Head of caudate nucleus (tissue), 42 donors: ENCODE measurements at regions not wholly inside any gene's neighbourhood (a gene's known extent, or its start where the extent isn't known, plus 50 kb on each side); places are given as distances from the start of the nearest gene placed in this dataset.

Experiments
- DNase-seq, 42 donors: peaks; one replicate each; pipeline versions ENCODE4 v3.0.0 to v3.0.0-alpha.2; 2020 to 2021; ENCODE audit warnings: mixed read lengths in 7 of 42
- intact Hi-C: fragments of 100-400 bp; cut with DNase I; formaldehyde crosslinking; loops from one replicate; pipeline ENCODE4 v1.15.0; 2022

DNA sequence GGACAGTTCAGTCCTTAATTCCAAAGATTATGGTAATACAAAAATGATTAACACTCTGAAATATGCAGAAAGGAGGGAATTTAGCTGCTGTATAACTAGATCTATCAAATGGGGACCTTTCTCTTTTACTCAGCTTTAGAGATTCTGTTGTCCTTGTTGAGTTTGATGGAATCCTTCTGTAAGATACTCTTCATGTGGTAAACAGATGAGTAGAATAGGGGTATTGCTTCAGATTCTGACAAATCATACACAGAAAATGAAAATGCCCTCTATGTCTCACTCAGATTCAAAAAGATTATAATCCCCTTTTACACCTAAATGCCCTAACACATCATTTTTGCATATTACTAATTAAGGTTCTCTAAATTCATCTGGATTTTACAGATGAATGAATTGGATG lies 50.7 kb downstream of the ARHGAP35 start:
- no peak for DNase-seq
- intact Hi-C loops = no loop called here

DNA sequence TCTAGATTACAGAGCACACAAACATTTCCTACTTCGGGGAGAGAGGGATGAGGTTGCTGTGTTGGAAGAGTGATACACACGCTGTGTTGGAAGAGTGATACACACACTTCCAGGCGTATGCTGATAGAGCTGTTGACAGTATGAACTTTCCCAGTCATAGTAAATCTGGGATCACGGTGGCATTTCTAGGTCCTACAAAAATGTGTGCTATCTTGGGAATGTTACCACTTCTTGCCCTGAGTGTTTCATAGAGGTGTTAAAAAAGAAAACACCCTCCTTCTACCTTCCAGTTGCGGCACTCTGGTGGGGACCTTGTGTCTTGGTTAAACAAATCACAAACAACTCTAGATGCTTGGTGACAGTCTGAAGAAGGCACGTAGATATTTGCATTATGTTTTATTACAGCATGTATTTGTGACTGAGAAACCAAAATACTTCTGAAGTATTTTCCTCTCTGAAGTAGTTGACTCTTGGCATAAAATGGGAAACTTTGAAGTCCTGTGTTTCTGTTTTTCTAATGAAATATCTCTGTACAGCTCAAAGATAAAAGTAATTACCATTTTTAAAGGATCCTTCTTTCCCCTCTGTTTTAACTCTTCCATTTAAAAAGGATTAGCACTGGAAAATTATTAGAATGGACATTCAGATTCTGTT lies 52.5 kb downstream of the ARHGAP35 start:
- DNase-seq = no peak
- intact Hi-C loops = no loop called here

DNA sequence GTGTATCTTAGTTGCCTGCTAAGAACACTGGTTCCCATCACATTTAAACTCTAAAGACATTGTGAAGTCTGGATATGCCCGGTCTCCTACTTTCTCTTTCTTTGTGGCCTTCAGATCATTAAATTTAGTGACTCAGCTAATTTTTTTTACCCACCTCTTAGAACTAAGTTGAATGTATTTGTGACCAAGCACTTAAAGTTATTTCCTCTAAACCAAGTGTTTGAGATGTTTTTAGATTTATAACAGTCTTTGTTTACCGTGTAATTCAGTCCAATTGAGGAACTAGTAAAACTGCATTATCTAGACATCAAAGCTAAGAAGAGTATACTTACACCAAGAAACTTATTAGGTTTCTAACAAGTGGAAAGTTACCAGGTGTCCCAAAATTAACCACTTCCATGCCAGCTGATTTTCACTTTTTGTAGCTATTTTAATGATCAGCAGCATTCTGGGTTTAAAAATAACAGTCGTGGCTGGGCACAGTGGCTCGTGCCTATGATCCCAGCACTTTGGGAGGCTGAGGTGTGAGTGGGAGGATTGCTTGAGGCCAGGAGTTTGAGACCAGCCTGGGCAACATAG lies 53.1 kb downstream of the ARHGAP35 start:
- intact Hi-C loops = no loop called here

DNA sequence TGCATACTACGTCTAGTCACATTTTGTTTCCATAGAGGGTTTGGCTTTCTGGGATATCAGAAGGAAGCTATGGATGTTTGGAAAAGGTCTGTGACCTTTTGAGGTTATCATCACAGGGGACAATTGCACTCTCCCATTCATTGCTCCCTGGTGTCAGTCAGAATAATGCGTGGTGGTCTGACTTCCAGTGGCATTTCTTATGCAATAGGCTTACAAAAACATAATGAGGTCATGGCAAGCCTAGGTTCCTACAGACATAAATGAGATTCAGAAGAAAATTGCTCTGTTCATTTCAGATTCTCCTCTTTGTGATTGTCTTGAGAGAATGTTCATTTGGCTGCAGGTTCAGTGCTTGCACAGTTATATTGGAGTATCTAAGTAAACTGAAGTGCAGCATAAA lies 54.6 kb downstream of the ARHGAP35 start:
- DNase-seq = no peak
- intact Hi-C loops = no loop called here

More for the DNA sequence above, 53.1 kb downstream of the ARHGAP35 start:
- DNase-seq = no peak

DNA sequence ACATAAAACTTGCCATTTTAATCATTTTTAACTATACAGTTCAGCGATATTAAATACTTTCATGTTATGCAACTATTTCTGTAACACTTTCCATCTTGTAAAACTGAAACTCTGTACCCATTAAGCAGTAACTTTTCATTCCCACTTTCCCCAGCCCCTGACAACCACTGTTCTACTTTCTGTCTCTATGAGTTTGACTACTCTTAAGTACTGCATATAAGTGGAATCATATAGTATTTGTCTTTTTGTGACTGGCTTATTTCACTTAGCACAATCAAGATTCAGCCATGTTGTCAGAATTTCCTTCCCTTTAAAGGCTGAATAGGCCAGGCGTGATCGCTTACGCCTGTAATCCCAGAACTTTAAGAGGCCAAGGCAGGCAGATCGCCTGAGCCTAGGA lies 56.2 kb downstream of the ARHGAP35 start:
- intact Hi-C loops = no loop called here

DNA sequence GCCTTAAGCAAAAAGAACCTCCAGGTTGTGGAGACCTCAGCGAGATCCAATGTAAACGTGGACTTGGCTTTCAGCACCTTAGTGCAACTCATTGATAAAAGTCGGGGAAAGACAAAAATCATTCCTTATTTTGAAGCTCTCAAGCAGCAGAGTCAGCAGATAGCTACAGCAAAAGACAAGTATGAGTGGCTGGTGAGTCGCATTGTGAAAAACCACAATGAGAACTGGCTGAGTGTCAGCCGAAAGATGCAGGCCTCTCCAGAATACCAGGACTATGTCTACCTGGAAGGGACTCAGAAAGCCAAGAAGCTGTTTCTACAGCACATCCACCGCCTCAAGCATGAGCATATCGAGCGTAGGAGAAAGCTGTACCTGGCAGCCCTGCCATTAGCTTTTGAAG lies 58.5 kb downstream of the ARHGAP35 start:
- intact Hi-C loops = no loop called here
- DNase-seq = peak in 3 of 42 donors; percentile 3 to 26 (median 17)

More for the DNA sequence above, 56.2 kb downstream of the ARHGAP35 start:
- no peak for DNase-seq

DNA sequence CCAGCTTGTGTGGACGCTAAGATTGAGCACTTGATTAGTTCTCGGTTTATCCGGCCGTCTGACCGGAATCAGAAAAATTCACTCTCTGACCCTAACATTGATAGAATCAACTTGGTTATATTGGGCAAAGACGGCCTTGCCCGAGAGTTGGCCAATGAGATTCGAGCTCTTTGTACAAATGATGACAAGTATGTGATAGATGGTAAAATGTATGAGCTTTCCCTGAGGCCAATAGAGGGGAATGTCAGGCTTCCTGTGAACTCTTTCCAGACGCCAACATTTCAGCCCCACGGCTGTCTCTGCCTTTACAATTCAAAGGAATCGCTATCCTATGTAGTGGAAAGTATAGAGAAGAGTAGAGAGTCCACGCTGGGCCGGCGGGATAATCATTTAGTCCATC lies 59.6 kb downstream of the ARHGAP35 start:
- intact Hi-C loops = loop anchor here (5.0 to 10.0 kb wide), 2 partner anchors 58 to 74 kb away; partner anchors contain the start of gene ARHGAP35
- peak in 3 of 42 donors; percentile 5 to 27 (median 24) for DNase-seq

DNA sequence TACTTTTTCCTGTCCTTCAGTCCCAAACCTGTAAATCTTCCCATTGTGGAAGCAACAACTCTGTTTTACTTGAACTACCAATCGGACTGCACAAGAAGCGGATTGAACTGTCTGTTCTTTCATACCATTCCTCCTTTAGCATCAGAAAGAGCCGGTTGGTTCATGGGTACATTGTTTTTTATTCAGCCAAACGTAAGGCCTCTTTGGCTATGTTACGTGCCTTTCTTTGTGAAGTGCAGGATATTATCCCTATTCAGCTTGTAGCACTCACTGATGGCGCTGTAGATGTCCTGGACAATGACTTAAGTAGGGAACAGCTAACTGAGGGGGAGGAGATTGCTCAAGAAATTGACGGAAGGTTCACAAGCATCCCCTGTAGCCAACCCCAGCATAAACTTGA lies 60.3 kb downstream of the ARHGAP35 start:
- intact Hi-C loops = loop anchor here (5.0 to 10.0 kb wide), 2 partner anchors 59 to 74 kb away; partner anchors contain the start of gene ARHGAP35
- peak in 1 of 42 donors; percentile 5 for DNase-seq

DNA sequence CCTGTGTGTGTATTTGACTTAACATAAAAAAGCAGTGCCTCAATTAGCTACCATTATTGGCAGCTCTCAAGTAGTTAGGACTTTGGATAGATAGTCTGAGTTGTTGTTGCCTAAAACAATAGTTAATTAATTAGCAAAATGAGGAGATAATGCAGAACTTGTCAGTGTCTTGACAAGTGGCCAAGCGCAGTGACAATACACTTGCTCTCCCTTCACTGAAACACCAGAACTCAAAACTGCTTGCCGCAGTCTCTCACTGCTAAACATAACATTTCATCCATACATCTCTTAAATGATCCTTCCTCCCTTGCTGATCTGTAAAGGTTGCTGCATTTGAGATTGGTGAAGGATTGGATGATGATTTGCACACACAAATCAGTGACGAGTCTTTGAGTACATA lies 61.7 kb downstream of the ARHGAP35 start:
- intact Hi-C loops = loop anchor here (5.0 to 10.0 kb wide), 2 partner anchors 60 to 72 kb away; partner anchors contain the start of gene ARHGAP35
- peak in 4 of 42 donors; percentile 18 to 42 (median 30) for DNase-seq

DNA sequence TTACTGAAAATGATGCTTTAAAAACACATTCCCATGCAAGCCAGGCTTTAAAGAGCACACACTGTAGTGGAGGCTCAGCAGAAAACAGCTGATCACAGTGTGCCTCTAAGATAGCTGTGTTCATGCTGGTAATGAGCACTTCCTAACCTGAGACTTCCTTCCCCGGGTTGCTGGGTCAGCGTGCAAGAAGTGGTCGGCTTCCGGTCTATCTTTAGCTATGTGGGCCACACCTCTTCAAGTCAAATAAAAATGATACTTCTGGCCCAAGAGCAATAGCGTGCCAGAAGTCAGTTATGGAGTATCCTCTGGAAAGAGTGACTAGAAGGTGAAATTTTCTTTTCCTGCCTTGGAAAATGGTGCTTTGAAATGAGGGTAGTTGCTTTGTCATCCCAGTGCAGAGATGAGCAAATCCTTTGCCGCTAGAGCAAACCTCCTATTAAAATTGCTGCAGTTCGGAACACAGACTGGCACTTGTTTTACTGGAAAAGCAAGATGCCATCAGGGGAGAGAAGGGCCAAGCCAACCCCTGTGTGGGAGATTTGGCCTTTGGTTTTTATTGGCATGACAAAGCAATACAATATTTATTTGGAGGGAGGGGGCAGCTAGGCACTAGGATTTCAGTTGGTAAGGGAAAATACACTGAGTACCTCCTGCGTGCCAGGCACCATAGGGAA lies 64.2 kb downstream of the ARHGAP35 start:
- peak in 3 of 42 donors; percentile 8 to 44 (median 41) for DNase-seq
- intact Hi-C loops = loop anchor here (5.0 to 10.0 kb wide), 2 partner anchors 63 to 70 kb away; partner anchors contain the start of gene ARHGAP35

DNA sequence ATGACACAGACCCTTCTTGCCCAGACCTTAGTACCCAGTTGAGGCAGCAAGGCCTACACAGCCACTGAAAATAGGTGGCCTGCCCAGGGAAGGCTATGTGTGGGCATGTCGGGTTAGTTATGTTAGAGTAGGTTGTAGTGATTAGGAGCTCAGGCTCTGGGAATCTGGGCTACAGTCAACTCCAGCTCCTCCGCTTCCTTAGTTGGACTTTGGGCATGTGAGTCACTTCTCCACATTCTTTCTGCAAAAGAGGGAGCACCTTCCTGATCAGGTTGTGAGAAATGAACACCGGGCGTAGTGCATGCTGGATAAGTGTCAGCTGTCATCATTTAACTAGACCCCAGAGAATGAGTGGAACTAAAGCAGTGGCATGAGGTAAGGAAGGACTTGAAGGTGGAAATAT lies 64.8 kb downstream of the ARHGAP35 start:
- peak in 1 of 42 donors; percentile 31 for DNase-seq
- intact Hi-C loops = loop anchor here (10.0 kb wide), 1 partner anchor 69 kb away; no protein-coding TSS in a partner anchor

DNA sequence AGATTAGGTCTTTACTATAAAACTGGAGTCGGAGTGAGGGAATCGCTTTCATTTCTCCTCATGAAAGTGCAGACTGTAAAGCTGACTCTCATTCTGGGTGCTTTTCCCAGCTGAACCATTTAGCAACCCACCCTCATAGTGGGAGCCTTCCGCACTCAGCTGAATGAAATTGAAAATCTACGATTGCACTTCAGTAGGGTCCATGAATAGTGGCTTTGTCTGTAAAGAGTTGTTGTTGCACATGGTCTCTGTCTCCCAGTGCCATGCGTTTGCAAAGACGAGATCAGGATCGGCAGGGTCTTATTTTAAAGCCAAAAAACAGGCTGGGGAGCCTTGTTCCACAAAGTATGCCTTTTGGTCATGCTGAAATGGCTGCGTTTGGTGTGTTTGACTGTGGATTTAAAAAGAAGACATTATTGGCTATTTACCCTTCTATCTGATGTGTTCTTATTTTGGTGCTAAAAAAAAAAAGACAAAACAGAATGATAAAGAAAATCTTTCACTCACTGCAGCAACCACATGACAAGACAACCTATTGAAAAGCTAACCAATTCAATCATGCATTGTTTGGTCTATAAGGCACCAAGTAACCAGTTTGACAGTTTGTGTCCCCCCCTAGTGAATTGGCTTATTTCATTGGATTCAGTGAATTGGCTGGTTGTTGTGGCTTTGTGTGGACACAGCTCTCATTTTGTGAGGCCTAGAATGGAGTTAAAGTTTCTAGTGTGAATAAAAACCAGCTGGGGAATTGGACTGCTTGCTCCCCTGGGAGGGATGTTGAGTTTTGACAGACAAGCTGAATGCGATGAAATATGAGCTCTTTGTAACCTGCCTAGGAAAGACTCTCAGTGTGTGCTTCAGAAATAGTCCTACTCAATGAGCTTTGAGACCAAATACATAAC lies 65.6 kb downstream of the ARHGAP35 start:
- peak in 32 of 42 donors; percentile 27 to 86 (median 57) for DNase-seq
- intact Hi-C loops = loop anchor here (10.0 kb wide), 1 partner anchor 68 kb away; no protein-coding TSS in a partner anchor

DNA sequence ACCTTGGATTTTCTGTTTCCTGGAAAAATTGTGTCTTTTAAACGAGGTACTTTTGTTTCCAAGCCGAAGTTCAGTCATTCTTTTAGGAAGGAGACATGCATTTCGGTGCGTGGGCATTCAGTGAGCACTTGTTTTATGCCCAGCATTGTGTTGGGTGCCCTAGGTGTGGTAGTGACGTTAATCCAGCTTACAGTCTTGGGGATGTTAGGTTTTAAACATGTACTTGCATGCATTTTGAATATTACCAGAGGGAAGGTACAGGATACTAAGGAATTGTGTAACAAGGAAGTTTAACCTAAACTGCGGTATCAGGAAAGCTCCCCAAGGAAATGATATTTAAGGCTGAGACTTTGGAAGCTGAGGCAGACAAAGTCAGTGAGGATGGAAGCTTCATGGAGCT lies 66.3 kb downstream of the ARHGAP35 start:
- intact Hi-C loops = loop anchor here (10.0 kb wide), 1 partner anchor 68 kb away; no protein-coding TSS in a partner anchor
- peak in 1 of 42 donors; percentile 36 for DNase-seq

DNA sequence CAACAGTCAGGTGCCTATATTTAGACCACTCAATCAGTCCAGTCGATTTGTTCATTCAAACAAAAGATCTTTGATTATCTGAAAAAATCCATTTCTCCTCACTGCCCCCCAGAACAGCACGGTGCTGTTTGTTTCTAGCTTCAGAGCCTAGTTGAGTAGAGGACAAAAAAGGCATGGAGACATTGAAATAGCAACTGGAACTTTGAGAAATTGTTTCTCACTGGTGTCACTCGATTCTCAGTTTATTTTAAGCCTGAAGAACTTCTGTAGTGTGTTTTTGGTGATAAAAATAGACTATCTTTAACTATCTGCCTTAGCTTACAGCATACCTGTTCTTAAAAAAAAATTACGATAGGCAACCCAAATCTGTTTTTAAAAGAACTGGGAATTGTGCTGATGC lies 67.1 kb downstream of the ARHGAP35 start:
- DNase-seq = no peak
- intact Hi-C loops = loop anchor here (10.0 kb wide), 1 partner anchor 67 kb away; no protein-coding TSS in a partner anchor

DNA sequence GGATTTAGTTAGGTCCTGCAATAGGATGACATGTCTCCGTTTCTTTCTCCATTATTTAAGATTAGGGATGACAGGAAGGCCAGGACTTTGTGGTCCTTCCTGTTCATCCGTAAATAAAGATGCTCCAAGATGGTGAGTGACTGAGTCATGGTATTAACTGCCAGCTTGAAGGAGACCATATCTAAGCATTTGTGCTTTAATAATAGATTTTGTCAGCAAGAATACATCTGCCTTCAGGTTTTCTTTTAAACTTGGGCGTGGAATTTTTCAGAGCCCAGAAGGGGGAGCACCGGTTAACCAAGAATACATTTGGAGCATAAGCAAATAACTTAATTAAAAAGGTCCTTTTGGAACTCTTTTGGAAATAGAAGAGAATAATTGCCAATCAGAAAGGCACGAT lies 68.2 kb downstream of the ARHGAP35 start:
- intact Hi-C loops = loop anchor here (10.0 kb wide), 1 partner anchor 66 kb away; no protein-coding TSS in a partner anchor
- DNase-seq = peak in 1 of 42 donors; percentile 13

DNA sequence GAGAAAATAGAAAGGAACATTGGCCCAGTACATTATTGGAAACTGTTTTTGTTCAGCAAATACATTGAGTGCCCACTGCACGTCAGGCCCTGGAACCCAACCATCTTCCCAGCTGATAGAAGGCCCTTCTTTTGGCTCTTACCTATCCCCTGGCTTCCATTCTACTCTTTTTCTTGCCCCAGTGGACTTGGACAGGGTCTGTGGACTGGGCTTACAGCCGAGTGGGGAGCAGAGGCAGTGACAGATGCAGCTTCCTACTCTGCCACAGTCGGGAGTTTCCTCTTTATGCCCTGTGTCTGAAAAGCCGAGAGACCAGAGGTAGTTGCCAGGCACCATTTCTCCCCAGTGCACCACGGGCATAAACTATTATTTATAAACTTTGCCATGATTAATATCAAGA lies 70.4 kb downstream of the ARHGAP35 start:
- DNase-seq = peak in 21 of 42 donors; percentile 27 to 68 (median 42)

DNA sequence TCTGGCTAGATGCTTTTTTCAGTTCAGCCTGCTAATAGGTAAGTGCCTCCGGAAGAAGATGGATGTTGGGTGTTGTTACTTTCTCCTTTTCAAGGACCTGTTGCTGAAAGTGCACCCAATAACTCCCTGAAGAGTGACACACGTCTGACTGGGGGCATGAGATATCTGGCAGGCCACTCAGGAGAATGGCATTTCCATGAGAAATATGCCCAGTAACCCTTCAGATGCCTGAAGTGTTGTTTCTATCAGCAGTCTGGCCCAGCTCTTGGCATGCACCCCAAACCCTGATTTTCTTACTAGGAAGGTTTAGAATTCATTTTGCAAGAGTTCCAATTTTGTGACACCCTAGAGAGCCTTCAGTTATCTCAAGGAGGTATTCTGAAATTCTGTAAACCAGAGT lies 71.5 kb downstream of the ARHGAP35 start:
- intact Hi-C loops = no loop called here
- peak in 1 of 42 donors; percentile 11 for DNase-seq

More for the DNA sequence above, 70.4 kb downstream of the ARHGAP35 start:
- intact Hi-C loops = no loop called here

DNA sequence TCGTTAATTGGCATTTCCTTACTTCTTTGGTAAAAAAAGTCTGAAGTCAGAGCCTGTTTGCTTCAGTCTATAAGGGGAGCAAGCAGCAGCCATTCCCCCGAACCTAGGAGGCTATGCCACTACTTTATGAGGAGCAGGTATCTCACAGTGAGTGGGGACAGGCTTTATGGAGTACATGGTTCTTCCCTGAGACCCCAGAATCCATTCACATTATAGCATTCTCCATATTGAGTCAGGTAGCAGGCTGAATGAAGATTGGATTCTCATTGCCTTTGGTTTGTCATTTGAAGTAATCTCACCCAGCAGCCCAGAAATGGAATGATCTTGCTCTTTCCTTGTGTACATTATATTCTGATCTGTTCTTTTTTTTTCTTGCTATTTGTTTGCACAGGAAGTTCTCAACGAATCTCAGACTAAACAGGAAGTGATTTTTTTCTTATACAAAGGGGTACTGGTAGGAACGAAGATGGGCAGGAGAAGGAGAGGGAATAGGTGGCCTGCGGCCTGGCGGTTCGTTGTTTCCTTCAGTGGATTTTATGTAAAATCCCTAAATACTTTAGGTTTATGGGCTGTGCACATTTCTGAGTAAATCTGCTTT lies 74.4 kb downstream of the ARHGAP35 start:
- intact Hi-C loops = no loop called here
- peak in 1 of 42 donors; percentile 25 for DNase-seq
